Breast epithelium (tissue), 3 donors: ENCODE measurements at regions not wholly inside any gene's neighbourhood (a gene's known extent, or its start where the extent isn't known, plus 50 kb on each side); places are given as distances from the start of the nearest gene placed in this dataset.

ENCODE experiments used
- CTCF ChIP-seq, 3 donors: fragments of 450-650 bp; IDR thresholded peaks; one replicate each; pipeline ENCODE4 v1.5.1; 2016 to 2017; ENCODE audit warnings: antibody characterized with exemption in 3 of 3, mild to moderate bottlenecking in 3 of 3, moderate library complexity in 3 of 3
- POLR2AphosphoS5 ChIP-seq, 3 donors: sonication (generic); formaldehyde crosslinking; IDR thresholded peaks; one replicate each; pipeline ENCODE4 v1.6.1; 2017; ENCODE audit warnings: antibody characterized with exemption in 3 of 3

- TF ChIP-seq POLR2AphosphoS5 (IDR thresholded peaks at IDR 0.05) (no peak), CTCF (IDR thresholded peaks at IDR 0.05) (no peak)
Measured at GRCh38 chr6:120569714-120570113, 764.6 kb downstream of the TBC1D32 start.
